GM20000 (cell line): ENCODE measurements at regions not wholly inside any gene's neighbourhood (a gene's known extent, or its start where the extent isn't known, plus 50 kb on each side); places are given as distances from the start of the nearest gene placed in this dataset.

ENCODE experiments used
- DNase-seq: peaks from one replicate; pipeline ENCODE4 v3.0.0; 2012; ENCODE audit warnings: low spot score
- TF ChIP-seq, protein P1 (sequence below): IDR thresholded peaks from 2 replicates; pipeline ENCODE4 v1.5.1; 2012; ENCODE audit warnings: mild to moderate bottlenecking, control low read depth; ENCODE audit errors: extremely low read depth, missing control alignments

- TF ChIP-seq, protein P1, sequence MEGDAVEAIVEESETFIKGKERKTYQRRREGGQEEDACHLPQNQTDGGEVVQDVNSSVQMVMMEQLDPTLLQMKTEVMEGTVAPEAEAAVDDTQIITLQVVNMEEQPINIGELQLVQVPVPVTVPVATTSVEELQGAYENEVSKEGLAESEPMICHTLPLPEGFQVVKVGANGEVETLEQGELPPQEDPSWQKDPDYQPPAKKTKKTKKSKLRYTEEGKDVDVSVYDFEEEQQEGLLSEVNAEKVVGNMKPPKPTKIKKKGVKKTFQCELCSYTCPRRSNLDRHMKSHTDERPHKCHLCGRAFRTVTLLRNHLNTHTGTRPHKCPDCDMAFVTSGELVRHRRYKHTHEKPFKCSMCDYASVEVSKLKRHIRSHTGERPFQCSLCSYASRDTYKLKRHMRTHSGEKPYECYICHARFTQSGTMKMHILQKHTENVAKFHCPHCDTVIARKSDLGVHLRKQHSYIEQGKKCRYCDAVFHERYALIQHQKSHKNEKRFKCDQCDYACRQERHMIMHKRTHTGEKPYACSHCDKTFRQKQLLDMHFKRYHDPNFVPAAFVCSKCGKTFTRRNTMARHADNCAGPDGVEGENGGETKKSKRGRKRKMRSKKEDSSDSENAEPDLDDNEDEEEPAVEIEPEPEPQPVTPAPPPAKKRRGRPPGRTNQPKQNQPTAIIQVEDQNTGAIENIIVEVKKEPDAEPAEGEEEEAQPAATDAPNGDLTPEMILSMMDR: no peak
- DNase-seq: no peak
Observed at GRCh38 chr13:107276936-107277335, 709.0 kb upstream of the ARGLU1 start.

- DNase-seq: no peak
- TF ChIP-seq, protein P1: no peak
Observed at GRCh38 chr13:107275945-107276614, 708.1 kb upstream of the ARGLU1 start.

DNA sequence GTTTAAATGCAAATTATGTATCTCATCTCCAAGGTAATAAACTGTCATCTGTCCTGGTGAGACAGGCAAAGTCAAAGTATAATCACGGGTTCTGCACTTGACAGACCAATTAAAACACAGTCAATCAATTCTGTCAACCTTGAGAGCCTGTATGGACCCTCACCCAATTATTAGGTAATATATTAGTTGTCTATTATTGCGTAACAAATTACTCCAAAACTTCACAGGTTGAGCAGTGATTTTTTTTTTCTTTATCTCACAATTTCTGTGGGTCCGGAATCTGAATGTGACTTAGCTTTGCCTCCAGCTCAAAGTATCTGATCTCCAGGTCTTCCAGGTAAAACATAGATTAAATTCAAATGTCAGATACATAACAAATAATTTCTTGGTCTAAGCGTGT lies 707.4 kb upstream of the ARGLU1 start:
- TF ChIP-seq, protein P1: no peak
- no peak for DNase-seq

DNA sequence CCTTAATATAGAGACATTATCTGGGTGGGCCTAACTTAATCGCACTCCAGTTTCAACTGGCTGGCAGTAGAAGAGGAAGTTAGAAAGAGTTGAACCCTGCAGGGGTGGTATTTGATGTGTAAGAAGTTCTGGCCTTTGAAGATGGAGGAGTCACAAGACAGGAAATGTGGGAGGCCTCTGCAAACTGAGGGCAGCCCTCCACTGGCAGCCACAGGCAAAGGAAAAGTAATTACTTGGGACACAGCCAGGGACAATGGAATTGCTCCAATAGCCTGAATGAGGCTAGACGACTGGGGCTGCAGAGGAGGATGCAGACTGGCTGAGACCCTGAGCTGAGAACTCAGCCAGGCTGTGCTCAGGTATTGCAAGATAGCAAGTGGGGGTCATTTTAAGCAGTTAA lies 703.3 kb upstream of the ARGLU1 start:
- no peak for DNase-seq
- TF ChIP-seq, protein P1: no peak

DNA sequence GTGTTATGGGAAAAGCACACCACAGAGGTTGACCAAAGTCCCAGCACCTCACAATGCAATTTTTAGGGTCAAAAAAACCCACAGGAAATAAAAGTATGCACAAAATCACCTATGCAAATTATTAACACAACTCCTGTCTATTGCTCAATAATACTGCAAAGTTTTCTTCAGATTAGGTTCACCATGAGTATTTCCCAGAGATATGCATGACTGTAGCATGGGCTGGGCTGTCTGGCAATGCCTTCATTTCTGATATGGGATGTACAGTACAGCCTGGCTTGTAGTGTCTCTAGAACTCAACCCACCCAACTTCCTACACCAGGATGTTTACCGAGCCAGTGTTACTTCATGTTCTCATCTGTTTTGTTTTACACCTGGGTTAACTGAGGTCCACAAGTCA lies 698.7 kb upstream of the ARGLU1 start:
- no peak for DNase-seq
- TF ChIP-seq, protein P1: no peak

GRCh38 chr13:107258599-107259187 lies 690.8 kb upstream of the ARGLU1 start:
- TF ChIP-seq, protein P1: no peak
- no peak for DNase-seq

- TF ChIP-seq, protein P1: no peak
- no peak for DNase-seq
Observed at GRCh38 chr13:107254392-107254791, 686.5 kb upstream of the ARGLU1 start.
